K562 (cell line): ENCODE measurements at regions not wholly inside any gene's neighbourhood (a gene's known extent, or its start where the extent isn't known, plus 50 kb on each side); places are given as distances from the start of the nearest gene placed in this dataset.

Experiments used
- ATAC-seq: fragments of 200-7000 bp; cut with Tn5 transposase; 3 replicates; pipeline ENCODE4 v1.9.1; 2020; ENCODE audit warnings: moderate library complexity
- BruUV-seq: library from RNA; stranded (reverse); fragments of 400-500 nt; replicated peaks from 2 replicates; lab custom pipeline; 2021; lab: Mats Ljungman, UMichigan
- CTCF ChIA-PET: fragments of 300-600 bp; formaldehyde crosslinking; extraction: SDS; loops from one replicate; lab custom pipeline; 2021; ENCODE audit warnings: low intra/inter-chr PET ratio; lab: Yijun Ruan, JAX
- POLR2A ChIA-PET: fragments of 300-600, 350-650 bp; sonication (Branson Sonifier 250); formaldehyde crosslinking; extraction: SDS; loops from one replicate; lab custom pipeline; 2021; ENCODE audit warnings: antibody characterized with exemption, inconsistent platforms; lab: Yijun Ruan, JAX
- DNase-seq, 4 experiments: peaks; one replicate each; pipeline versions ENCODE4 v3.0.0 to v3.0.0-alpha.2; 2011 to 2018; ENCODE audit warnings: low spot score in 3 of 4, mixed read lengths in 3 of 4; ENCODE audit errors: extremely low read depth in 1 of 4
- FAIRE-seq: peaks from 2 replicates; lab custom pipeline; 2011; peaks lifted over from hg19 to GRCh38; lab: Jason Lieb, UNC
- H2AFZ ChIP-seq: 2 replicates; pipeline ENCODE4 v1.6.0; 2011; ENCODE audit warnings: low read depth, low read length, control low read depth, inconsistent platforms
- H3K27ac ChIP-seq: fragments of 200-600 bp; 3 replicates; pipeline ENCODE4 v1.8.0; 2011; ENCODE audit warnings: low read depth, mild to moderate bottlenecking, control low read depth, inconsistent platforms, low read length, moderate library complexity, mixed read lengths; ENCODE audit errors: extremely low read depth
- H3K27me3 ChIP-seq, 2 experiments: fragments of 300-600 bp in 1 of 2; 2 replicates in 1 of 2; 3 replicates in 1 of 2; pipeline versions ENCODE4 v1.6.0 to v1.8.0; 2011; ENCODE audit warnings: inconsistent platforms in 2 of 2, low read length in 2 of 2, mild to moderate bottlenecking in 1 of 2, mixed read lengths in 1 of 2, moderate library complexity in 1 of 2; ENCODE audit not compliant: control insufficient read depth in 2 of 2, insufficient read depth in 2 of 2
- H3K36me3 ChIP-seq: fragments of 300-600 bp; 3 replicates; pipeline ENCODE4 v1.8.0; 2011; ENCODE audit warnings: mild to moderate bottlenecking, low read length, inconsistent platforms; ENCODE audit not compliant: control insufficient read depth, insufficient read depth
- H3K4me1 ChIP-seq, 2 experiments: fragments of 200-600 bp in 1 of 2; replicated peaks in 1 of 2; 2 replicates in 1 of 2; 3 replicates in 1 of 2; pipeline versions ENCODE4 v1.5.1 to v1.8.0; 2011; ENCODE audit warnings: inconsistent platforms in 2 of 2, low read length in 2 of 2, mild to moderate bottlenecking in 1 of 2, mixed read lengths in 1 of 2, moderate library complexity in 1 of 2; ENCODE audit not compliant: control insufficient read depth in 2 of 2, insufficient read depth in 2 of 2
- H3K4me2 ChIP-seq: 2 replicates; pipeline ENCODE4 v1.6.1; 2011; ENCODE audit warnings: low read length, control low read depth, inconsistent platforms, mixed read lengths; ENCODE audit not compliant: insufficient read depth
- H3K4me3 ChIP-seq: fragments of 200-600 bp; sonication (generic), shearing (Covaris generic); 2 replicates; pipeline ENCODE4 v1.5.1; 2016; ENCODE audit warnings: control low read depth, inconsistent platforms
- H3K79me2 ChIP-seq: fragments of 200-600 bp; 3 replicates; pipeline ENCODE4 v1.8.0; 2011; ENCODE audit warnings: low read length, inconsistent platforms; ENCODE audit not compliant: control insufficient read depth, insufficient read depth
- H3K9ac ChIP-seq, 2 experiments: 2 replicates each; pipeline versions ENCODE4 v1.6.0 to v1.6.1; 2011; ENCODE audit warnings: low read depth in 2 of 2, low read length in 2 of 2, control low read depth in 1 of 2, inconsistent platforms in 1 of 2, mild to moderate bottlenecking in 1 of 2, mixed read lengths in 1 of 2; ENCODE audit not compliant: insufficient read depth in 1 of 2
- H3K9me1 ChIP-seq: one replicate; pipeline ENCODE4 v1.6.0; 2011; ENCODE audit warnings: inconsistent platforms, mild to moderate bottlenecking, low read length, moderate library complexity; ENCODE audit not compliant: control insufficient read depth, insufficient read depth
- H3K9me3 ChIP-seq: replicated peaks from 2 replicates; pipeline ENCODE4 v1.5.1; 2011; ENCODE audit warnings: low read depth, low read length, inconsistent platforms; ENCODE audit not compliant: control insufficient read depth, insufficient read depth
- H4K20me1 ChIP-seq: replicated peaks from 2 replicates; pipeline ENCODE4 v1.6.1; 2011; ENCODE audit warnings: low read length, inconsistent platforms, mixed read lengths; ENCODE audit not compliant: control insufficient read depth, insufficient read depth
- ARHGAP35 ChIP-seq: fragments of 450-650 bp; IDR thresholded peaks from 2 replicates; pipeline ENCODE4 v1.6.1; 2018; ENCODE audit not compliant: partially characterized antibody
- DACH1 ChIP-seq: fragments of 450-650 bp; IDR thresholded peaks from 2 replicates; pipeline ENCODE4 v1.6.1; 2018; ENCODE audit not compliant: partially characterized antibody
- FOXP4 ChIP-seq: sonication (generic); formaldehyde crosslinking; IDR thresholded peaks from 2 replicates; pipeline ENCODE4 v1.8.0; 2022; ENCODE audit warnings: mild to moderate bottlenecking, missing genetic modification reagents, borderline replicate concordance
- GTF2B ChIP-seq: IDR thresholded peaks from 2 replicates; pipeline ENCODE4 v1.6.1; 2011; ENCODE audit not compliant: insufficient read length; ENCODE audit errors: extremely low read depth
- HDAC3 ChIP-seq: fragments of 450-650 bp; IDR thresholded peaks from 2 replicates; pipeline ENCODE4 v1.6.1; 2018; ENCODE audit warnings: borderline replicate concordance, mild to moderate bottlenecking, moderate library complexity; ENCODE audit not compliant: partially characterized antibody
- POLR2AphosphoS5 ChIP-seq: IDR thresholded peaks from 2 replicates; pipeline ENCODE4 v1.6.1; 2011; ENCODE audit warnings: mild to moderate bottlenecking, low read depth, low read length, moderate library complexity; ENCODE audit not compliant: control insufficient read depth, insufficient read depth
- RAD21 ChIP-seq, 2 experiments: fragments of 250-450 bp in 1 of 2; fragments of 450-650 bp in 1 of 2; sonication (Bioruptor Pico) in 1 of 2; formaldehyde crosslinking in 1 of 2; IDR thresholded peaks in 1 of 2; conservative IDR thresholded peaks in 1 of 2; 2 replicates each; pipeline versions ENCODE4 v1.4.0 to v1.8.0; 2020 to 2022; ENCODE audit warnings: mild to moderate bottlenecking in 2 of 2, moderate library complexity in 1 of 2
- RHOXF2B ChIP-seq: fragments of 250-450 bp; sonication (Bioruptor Pico); conservative IDR thresholded peaks from 2 replicates; pipeline ENCODE4 v1.5.1; 2021
- STAT5A ChIP-seq: IDR thresholded peaks from 2 replicates; pipeline ENCODE4 v1.6.1; 2012; ENCODE audit warnings: low read length, inconsistent platforms, borderline replicate concordance
- WGBS: fragments of 100-300 bp; shearing (Covaris generic); methylation state at CpG from one replicate; pipeline ENCODE4 v1.1.6; 2016; ENCODE audit warnings: low coverage, mixed read lengths; ENCODE audit not compliant: insufficient coverage; ENCODE audit errors: missing lambda C conversion rate; 5-methylcytosine and 5-hydroxymethylcytosine counted together
- in situ Hi-C: fragments of 300-500 bp; cut with MboI; formaldehyde crosslinking; loops from 4 replicates; pipeline ENCODE4 v1.15.0; 2018; ENCODE audit warnings: inconsistent platforms, mixed read lengths
- intact Hi-C: fragments of 100-400 bp; cut with micrococcal nuclease; formaldehyde crosslinking; loops from 2 replicates; pipeline ENCODE4 v1.14.2; 2022

- Histone ChIP-seq H4K20me1 (no peaks in the 10 kb centered on the region; the same call in 1 of the 2 replicates), H3K27me3 (peaks cover 5 to 33% of the 10 kb centered on the region in 2 experiments; a peak in 4 of 5 replicates), H3K4me3 (no peak overlapping the region), H3K4me1 (no peaks in the 10 kb centered on the region), H3K36me3 (no peaks in the 10 kb centered on the region), H3K9me3 (no peaks in the 10 kb centered on the region; the same call in 1 of the 2 replicates), H3K9ac (no peak overlapping the region), H2AFZ (no peak overlapping the region), H3K4me2 (no peak overlapping the region), H3K9me1 (no peaks in the 10 kb centered on the region), H3K27ac (no peak overlapping the region), H3K79me2 (no peaks in the 10 kb centered on the region)
- CTCF ChIA-PET, result no interaction called here
- POLR2A ChIA-PET, result no interaction called here
- FAIRE-seq (no peak), ATAC-seq (no peak), DNase-seq (no peak)
- in situ Hi-C loops, result no loop called here
- intact Hi-C loops, result no loop called here
- 0% methylated on average over 3 of the region's 3 CpGs for WGBS
- BruUV-seq, result no TSS peak
- TF ChIP-seq GTF2B, result no peak
- TF ChIP-seq POLR2AphosphoS5, result no peak
- no peak for TF ChIP-seq FOXP4
- no peak for TF ChIP-seq RHOXF2B (CRISPR knock-in tag)
- TF ChIP-seq ARHGAP35, result no peak
- no peak for TF ChIP-seq STAT5A
- TF ChIP-seq DACH1, result no peak
- no peak for TF ChIP-seq RAD21 (CRISPR knock-in tag; conservative IDR thresholded peaks at IDR 0.05 in 1 of 2, IDR thresholded peaks at IDR 0.05 in 1 of 2)
- no peak for TF ChIP-seq HDAC3
These were observed 98.5 kb downstream of the GLI2 start for GRCh38 chr2:120834206-120834605.
